Colonic mucosa (tissue), 4 donors: ENCODE measurements at regions not wholly inside any gene's neighbourhood (a gene's known extent, or its start where the extent isn't known, plus 50 kb on each side); places are given as distances from the start of the nearest gene placed in this dataset.

Experiments used
- DNase-seq: peaks from one replicate; pipeline ENCODE4 v3.0.0-alpha.2; 2020
- H3K27ac ChIP-seq: fragments of 200-600 bp; one replicate; pipeline ENCODE4 v1.8.0; 2021
- H3K27me3 ChIP-seq: fragments of 200-600 bp; one replicate; pipeline ENCODE4 v1.8.0; 2021
- H3K36me3 ChIP-seq: fragments of 200-600 bp; one replicate; pipeline ENCODE4 v1.8.0; 2021
- H3K4me1 ChIP-seq: fragments of 200-600 bp; one replicate; pipeline ENCODE4 v1.8.0; 2021; ENCODE audit warnings: mild to moderate bottlenecking
- H3K4me3 ChIP-seq: fragments of 200-600 bp; one replicate; pipeline ENCODE4 v1.8.0; 2021
- H3K9ac ChIP-seq, 2 donors: one replicate each; pipeline ENCODE4 v1.7.0; 2013; ENCODE audit warnings: control low read depth in 2 of 2, low read depth in 2 of 2, low read length in 2 of 2
- H3K9me3 ChIP-seq: fragments of 200-600 bp; one replicate; pipeline ENCODE4 v1.8.0; 2021
- CTCF ChIP-seq: fragments of 200-600 bp; IDR thresholded peaks from one replicate; pipeline ENCODE4 v1.8.0; 2022; ENCODE audit warnings: antibody characterized with exemption, mild to moderate bottlenecking
- intact Hi-C: fragments of 100-400 bp; cut with DNase I; formaldehyde crosslinking; loops from one replicate; pipeline ENCODE4 v1.14.1; 2022
- donor health status: healthy.
- donor health status: DM: no; HTN: no; CAD: no.
- donor health status: DM: no; HTN: no; CAD: no.

GRCh38 chr1:83632906-83633305 is 366.0 kb downstream of the TTLL7 start:
- Histone ChIP-seq H3K9ac (no peak overlapping the region), H3K27ac (no peak overlapping the region), H3K4me1 (no peaks in the 10 kb centered on the region), H3K36me3 (no peaks in the 10 kb centered on the region), H3K4me3 (no peak overlapping the region), H3K9me3 (no peaks in the 10 kb centered on the region), H3K27me3 (no peaks in the 10 kb centered on the region)
- no peak for TF ChIP-seq CTCF
- intact Hi-C loops = no loop called here
- no peak for DNase-seq

GRCh38 chr1:83631851-83632250 is 367.1 kb downstream of the TTLL7 start:
- Histone ChIP-seq H3K4me3 (no peak overlapping the region), H3K27ac (no peak overlapping the region), H3K27me3 (no peaks in the 10 kb centered on the region), H3K36me3 (no peaks in the 10 kb centered on the region), H3K4me1 (no peaks in the 10 kb centered on the region), H3K9me3 (no peaks in the 10 kb centered on the region), H3K9ac (no peak overlapping the region)
- intact Hi-C loops = no loop called here
- DNase-seq = no peak
- TF ChIP-seq CTCF = no peak

GRCh38 chr1:83627045-83627444 is 371.9 kb downstream of the TTLL7 start:
- Histone ChIP-seq H3K27me3 (no peaks in the 10 kb centered on the region), H3K4me1 (no peaks in the 10 kb centered on the region), H3K9me3 (no peaks in the 10 kb centered on the region), H3K27ac (no peak overlapping the region), H3K36me3 (no peaks in the 10 kb centered on the region), H3K9ac (no peak overlapping the region), H3K4me3 (no peak overlapping the region)
- DNase-seq = no peak
- no peak for TF ChIP-seq CTCF
- intact Hi-C loops = no loop called here

GRCh38 chr1:83626603-83627002 is 372.3 kb downstream of the TTLL7 start:
- no peaks in the 10 kb centered on the region for H3K9me3 ChIP-seq
- no peak for DNase-seq

GRCh38 chr1:83625646-83626045 is 373.3 kb downstream of the TTLL7 start:
- no peak for DNase-seq
- no peak overlapping the region for H3K27ac ChIP-seq
- intact Hi-C loops = no loop called here
- no peaks in the 10 kb centered on the region for H3K36me3 ChIP-seq
- no peak overlapping the region for H3K9ac ChIP-seq
- H3K27me3 ChIP-seq = no peaks in the 10 kb centered on the region
- H3K9me3 ChIP-seq = no peaks in the 10 kb centered on the region
- TF ChIP-seq CTCF = no peak
- H3K4me3 ChIP-seq = no peak overlapping the region
- H3K4me1 ChIP-seq = no peaks in the 10 kb centered on the region

More at GRCh38 chr1:83626603-83627002, 372.3 kb downstream of the TTLL7 start:
- intact Hi-C loops = no loop called here
- H3K4me1 ChIP-seq = no peaks in the 10 kb centered on the region
- H3K9ac ChIP-seq = no peak overlapping the region
- no peaks in the 10 kb centered on the region for H3K27me3 ChIP-seq
- TF ChIP-seq CTCF = no peak
- no peaks in the 10 kb centered on the region for H3K36me3 ChIP-seq
- H3K27ac ChIP-seq = no peak overlapping the region
- no peak overlapping the region for H3K4me3 ChIP-seq

GRCh38 chr1:83620016-83620415 is 378.9 kb downstream of the TTLL7 start:
- intact Hi-C loops = no loop called here
- no peaks in the 10 kb centered on the region for H3K27me3 ChIP-seq
- H3K9me3 ChIP-seq = no peaks in the 10 kb centered on the region
- no peak for TF ChIP-seq CTCF
- H3K9ac ChIP-seq = no peak overlapping the region
- H3K27ac ChIP-seq = no peak overlapping the region
- no peak for DNase-seq
- no peaks in the 10 kb centered on the region for H3K4me1 ChIP-seq
- H3K36me3 ChIP-seq = no peaks in the 10 kb centered on the region
- no peak overlapping the region for H3K4me3 ChIP-seq
